ENCODE measurements at regions not wholly inside any gene's neighbourhood (a gene's known extent, or its start where the extent isn't known, plus 50 kb on each side); places are given as distances from the start of the nearest gene placed in this dataset.

GRCh38 chr10:16352146-16352545 lies 84.7 kb upstream of the PTER start:
- no peak for DNase-seq (ENCODE audit: extremely low read depth, insufficient read length)
- no peak for TF ChIP-seq CTCF (IDR thresholded peaks at IDR 0.05; ENCODE audit: insufficient read depth, low read length, poor library complexity, severe bottlenecking)
- Histone ChIP-seq H3K4me3 (replicated peaks; ENCODE audit: low read depth, low read length) (no peak overlapping the region), H3K27me3 (replicated peaks; ENCODE audit: control insufficient read depth, insufficient read depth, low read length) (no peaks in the 10 kb centered on the region), H3K36me3 (ENCODE audit: control insufficient read depth, insufficient read depth, low read length) (no peaks in the 10 kb centered on the region)

GRCh38 chr10:16360001-16360400 lies 76.8 kb upstream of the PTER start:
- DNase-seq (ENCODE audit: extremely low read depth, insufficient read length): no peak
- H3K36me3 ChIP-seq (ENCODE audit: control insufficient read depth, insufficient read depth, low read length): no peaks in the 10 kb centered on the region
- no peaks in the 10 kb centered on the region for H3K27me3 ChIP-seq (replicated peaks; ENCODE audit: control insufficient read depth, insufficient read depth, low read length)
- no peak overlapping the region for H3K4me3 ChIP-seq (replicated peaks; ENCODE audit: low read depth, low read length)
- TF ChIP-seq CTCF (IDR thresholded peaks at IDR 0.05; ENCODE audit: insufficient read depth, low read length, poor library complexity, severe bottlenecking): no peak

GRCh38 chr10:16360425-16360824 lies 76.4 kb upstream of the PTER start:
- no peak overlapping the region for H3K4me3 ChIP-seq (replicated peaks; ENCODE audit: low read depth, low read length)
- TF ChIP-seq CTCF (IDR thresholded peaks at IDR 0.05; ENCODE audit: insufficient read depth, low read length, poor library complexity, severe bottlenecking): no peak
- DNase-seq (ENCODE audit: extremely low read depth, insufficient read length): no peak
- no peaks in the 10 kb centered on the region for H3K36me3 ChIP-seq (ENCODE audit: control insufficient read depth, insufficient read depth, low read length)
- H3K27me3 ChIP-seq (replicated peaks; ENCODE audit: control insufficient read depth, insufficient read depth, low read length): no peaks in the 10 kb centered on the region

GRCh38 chr10:16361086-16361485 lies 75.7 kb upstream of the PTER start:
- Histone ChIP-seq H3K4me3 (replicated peaks; ENCODE audit: low read depth, low read length) (no peak overlapping the region), H3K36me3 (ENCODE audit: control insufficient read depth, insufficient read depth, low read length) (no peaks in the 10 kb centered on the region), H3K27me3 (replicated peaks; ENCODE audit: control insufficient read depth, insufficient read depth, low read length) (no peaks in the 10 kb centered on the region)
- TF ChIP-seq CTCF (IDR thresholded peaks at IDR 0.05; ENCODE audit: insufficient read depth, low read length, poor library complexity, severe bottlenecking): no peak
- no peak for DNase-seq (ENCODE audit: extremely low read depth, insufficient read length)

GRCh38 chr10:16363741-16364140 lies 73.1 kb upstream of the PTER start:
- no peak for DNase-seq (ENCODE audit: extremely low read depth, insufficient read length)
- H3K36me3 ChIP-seq (ENCODE audit: control insufficient read depth, insufficient read depth, low read length): no peaks in the 10 kb centered on the region
- H3K27me3 ChIP-seq (replicated peaks; ENCODE audit: control insufficient read depth, insufficient read depth, low read length): no peaks in the 10 kb centered on the region
- no peak overlapping the region for H3K4me3 ChIP-seq (replicated peaks; ENCODE audit: low read depth, low read length)
- TF ChIP-seq CTCF (IDR thresholded peaks at IDR 0.05; ENCODE audit: insufficient read depth, low read length, poor library complexity, severe bottlenecking): no peak

- H3K4me3 ChIP-seq (replicated peaks; ENCODE audit: low read depth, low read length): no peak overlapping the region
Measured at GRCh38 chr10:16367621-16368292, 69.1 kb upstream of the PTER start.

More at GRCh38 chr10:16367621-16368292, 69.1 kb upstream of the PTER start:
- no peak for TF ChIP-seq CTCF (IDR thresholded peaks at IDR 0.05; ENCODE audit: insufficient read depth, low read length, poor library complexity, severe bottlenecking)
- no peak for DNase-seq (ENCODE audit: extremely low read depth, insufficient read length)
- Histone ChIP-seq H3K27me3 (replicated peaks; ENCODE audit: control insufficient read depth, insufficient read depth, low read length) (no peaks in the 10 kb centered on the region), H3K36me3 (ENCODE audit: control insufficient read depth, insufficient read depth, low read length) (no peaks in the 10 kb centered on the region)
